Prostate gland (tissue), 2 donors: ENCODE measurements at regions not wholly inside any gene's neighbourhood (a gene's known extent, or its start where the extent isn't known, plus 50 kb on each side); places are given as distances from the start of the nearest gene placed in this dataset.

Experiments used
- CTCF ChIP-seq, 4 experiments: fragments of 200-600 bp in 2 of 4; fragments of 450-650 bp in 2 of 4; sonication (generic) in 2 of 4; IDR thresholded peaks; 1 replicate in 3 of 4; 2 replicates in 1 of 4; pipeline ENCODE4 v1.5.1; 2016 to 2019; ENCODE audit warnings: antibody characterized with exemption in 4 of 4, mild to moderate bottlenecking in 2 of 4, moderate library complexity in 2 of 4
- POLR2A ChIP-seq: fragments of 450-650 bp; IDR thresholded peaks from one replicate; pipeline ENCODE4 v1.6.1; 2016; ENCODE audit warnings: antibody characterized with exemption, mild to moderate bottlenecking

- TF ChIP-seq CTCF (IDR thresholded peaks at IDR 0.05) (no peak), POLR2A (no peak)
Observed at GRCh38 chr11:79503028-79503427, 62.2 kb upstream of the TENM4 start.
